Fibroblast of skin of left quadriceps (primary cell): ENCODE measurements at regions not wholly inside any gene's neighbourhood (a gene's known extent, or its start where the extent isn't known, plus 50 kb on each side); places are given as distances from the start of the nearest gene placed in this dataset.
"Not testable (repeated sequence)": the region's sequence is repeated elsewhere in the genome, so short reads cannot be mapped to it uniquely, and the experiment has no call there.

Source experiments
- DNase-seq, 2 experiments: peaks; one replicate each; pipeline ENCODE4 v3.0.0-alpha.2; 2013; ENCODE audit warnings: low read depth in 2 of 2

DNA sequence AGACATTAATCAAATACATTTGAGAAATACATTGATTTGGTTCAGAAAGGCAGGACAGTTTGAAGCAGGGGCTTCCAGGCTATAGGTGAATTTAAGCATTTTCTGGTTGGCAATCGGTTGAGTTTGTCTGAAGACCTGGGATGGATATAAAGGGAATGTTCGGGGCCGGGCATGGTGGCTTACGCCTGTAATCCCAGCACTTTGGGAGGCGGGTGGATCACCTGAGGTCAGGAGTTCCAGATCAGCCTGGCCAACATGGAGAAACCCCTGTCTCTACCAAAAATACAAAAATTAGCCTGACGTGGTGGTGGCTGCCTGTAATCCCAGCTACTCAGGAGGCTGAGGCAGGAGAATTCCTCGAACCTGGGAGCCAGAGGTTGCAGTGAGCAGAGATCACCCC lies 166.5 kb upstream of the ATP10A start:
- not testable (repeated sequence) for DNase-seq

- DNase-seq: no peak
These were observed 166.0 kb upstream of the ATP10A start for GRCh38 chr15:26029146-26029545.

DNA sequence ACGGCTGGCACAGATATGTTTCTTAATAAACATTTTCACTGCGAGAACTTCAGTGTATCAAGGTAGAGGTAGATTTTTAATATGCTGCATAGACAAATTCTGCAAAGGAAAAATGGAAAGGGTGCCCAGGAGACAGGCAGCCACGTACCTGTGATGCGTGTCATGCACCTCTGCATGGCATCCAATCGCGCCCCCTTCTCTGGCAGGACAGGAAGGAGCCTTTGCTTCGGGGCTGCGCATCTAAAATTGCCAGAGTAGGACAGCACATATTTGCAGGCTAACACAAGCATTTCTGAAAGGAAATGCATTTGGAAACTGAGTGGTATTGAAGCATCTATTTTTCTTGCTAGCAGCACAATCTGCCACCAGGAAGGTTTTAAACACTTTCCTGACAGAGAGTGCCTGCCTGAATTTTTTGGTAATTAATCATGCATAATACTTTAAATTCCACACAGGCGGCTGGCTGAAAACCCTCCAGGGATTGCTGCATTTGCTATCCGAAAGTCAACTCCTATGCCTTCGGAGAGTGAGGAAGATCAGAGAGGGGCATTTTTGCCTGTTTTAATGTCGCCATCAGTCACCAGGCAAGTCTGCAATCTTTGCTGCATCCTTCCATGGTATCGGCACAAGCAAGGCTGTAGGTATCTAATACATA lies 165.1 kb upstream of the ATP10A start:
- DNase-seq: peak; percentile 21 to 27

DNA sequence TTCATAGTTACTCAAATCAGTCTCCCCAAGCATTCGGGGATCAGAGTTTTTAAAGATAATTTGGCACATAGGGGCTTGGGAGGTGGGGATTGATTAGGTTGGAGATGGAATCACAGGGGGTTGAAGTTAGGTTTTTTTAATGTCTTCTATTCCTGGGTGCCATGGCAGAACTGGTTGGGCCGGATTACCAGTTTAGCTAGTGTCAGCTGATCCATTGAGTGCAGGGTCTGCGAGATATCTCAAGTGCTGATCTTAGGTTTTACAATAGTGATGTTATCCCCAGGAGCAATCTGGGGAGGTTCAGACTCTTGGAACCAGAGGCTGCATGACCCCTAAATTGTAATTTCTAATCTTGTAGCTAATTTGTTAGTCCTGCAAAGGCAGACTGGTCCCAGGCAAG lies 163.5 kb upstream of the ATP10A start:
- not testable (repeated sequence) for DNase-seq

DNA sequence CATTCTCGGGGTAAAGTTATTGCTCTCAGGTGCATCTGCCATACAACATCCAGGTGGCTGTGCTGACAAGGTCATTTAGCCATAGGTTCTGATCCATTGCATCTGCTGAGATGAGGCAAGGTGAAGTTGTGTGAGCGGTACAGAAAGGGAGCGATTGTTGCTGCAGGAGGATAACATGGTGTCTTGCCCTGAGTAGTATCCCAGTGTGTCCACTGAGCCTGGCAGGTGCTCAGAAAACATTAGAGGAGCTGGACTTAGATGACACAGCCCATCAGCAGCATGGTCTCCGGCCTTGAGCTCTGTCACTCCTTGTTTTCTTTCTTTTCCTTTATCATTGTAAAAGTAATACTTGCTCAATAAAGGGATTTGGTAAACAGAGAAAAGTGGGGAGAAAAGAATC lies 161.1 kb upstream of the ATP10A start:
- no peak for DNase-seq

DNA sequence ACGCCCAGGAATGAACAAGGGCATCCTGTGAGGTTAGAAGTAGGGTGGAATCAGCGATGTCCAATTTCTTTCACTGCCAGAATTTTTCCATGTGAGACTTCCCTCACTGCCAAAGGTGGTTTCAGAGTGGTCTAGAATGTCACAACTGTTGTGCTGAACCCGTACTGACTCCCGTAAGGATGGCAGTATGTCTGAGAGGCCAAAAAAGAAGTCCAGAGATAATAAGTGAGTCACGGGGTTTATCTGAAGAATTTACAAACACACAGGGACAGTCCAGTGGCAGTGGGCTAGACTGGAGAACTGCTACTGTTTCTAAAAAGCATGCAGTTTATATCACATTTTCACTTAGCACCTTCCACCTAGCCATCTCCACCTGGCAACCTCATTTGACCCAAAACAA lies 160.6 kb upstream of the ATP10A start:
- no peak for DNase-seq

DNA sequence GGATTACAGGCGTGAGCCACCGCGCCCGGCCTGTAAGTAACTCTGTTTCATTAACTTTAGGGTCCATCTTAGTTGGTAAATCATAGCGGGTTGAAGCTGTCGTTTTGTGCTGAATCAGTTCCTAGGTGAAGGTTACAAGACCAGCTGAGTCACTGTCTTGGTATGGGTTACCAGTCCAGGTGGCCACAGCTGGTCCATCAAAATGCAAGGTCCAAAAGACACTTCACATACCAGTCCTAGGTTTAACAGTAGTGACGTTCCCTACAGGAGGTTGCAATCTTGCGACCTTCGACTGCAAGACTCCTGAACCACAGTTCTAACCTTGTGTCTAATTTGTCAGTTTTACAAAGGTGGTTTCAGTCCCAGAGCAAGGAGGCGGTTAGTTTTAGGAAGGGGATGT lies 160.1 kb upstream of the ATP10A start:
- no peak for DNase-seq

- DNase-seq: no peak
These were observed 157.7 kb upstream of the ATP10A start for GRCh38 chr15:26020871-26021270.

- DNase-seq: no peak
These were observed 154.5 kb upstream of the ATP10A start for GRCh38 chr15:26017665-26018064.

DNA sequence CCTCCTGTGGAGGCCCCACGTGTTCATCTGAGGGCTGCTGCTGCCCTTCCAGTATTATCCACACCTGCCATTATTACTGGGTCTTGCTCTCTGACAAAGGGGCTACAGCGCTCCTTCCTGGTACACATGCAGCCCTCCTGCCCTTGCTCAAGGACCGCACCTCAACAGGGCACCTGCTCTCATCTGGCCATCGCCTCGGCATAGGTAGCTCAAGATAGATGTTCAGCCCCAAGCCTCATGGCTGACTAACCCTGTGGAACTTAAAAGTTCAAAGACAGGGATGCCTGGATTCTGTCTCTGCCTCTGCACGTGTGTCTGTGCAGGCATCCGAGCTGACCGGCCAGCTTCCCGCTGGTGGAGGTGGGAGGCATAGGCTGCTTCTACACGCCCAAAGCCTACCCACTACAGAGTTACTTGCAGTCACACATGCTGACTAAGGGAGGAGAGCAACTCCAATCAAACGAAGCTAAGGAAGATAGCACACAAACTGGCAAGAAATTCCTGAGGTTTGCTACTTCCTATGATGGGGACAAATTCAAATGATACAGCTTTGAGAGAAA lies 152.5 kb upstream of the ATP10A start:
- no peak for DNase-seq

- DNase-seq: no peak
These were observed 150.9 kb upstream of the ATP10A start for GRCh38 chr15:26013981-26014380.

DNA sequence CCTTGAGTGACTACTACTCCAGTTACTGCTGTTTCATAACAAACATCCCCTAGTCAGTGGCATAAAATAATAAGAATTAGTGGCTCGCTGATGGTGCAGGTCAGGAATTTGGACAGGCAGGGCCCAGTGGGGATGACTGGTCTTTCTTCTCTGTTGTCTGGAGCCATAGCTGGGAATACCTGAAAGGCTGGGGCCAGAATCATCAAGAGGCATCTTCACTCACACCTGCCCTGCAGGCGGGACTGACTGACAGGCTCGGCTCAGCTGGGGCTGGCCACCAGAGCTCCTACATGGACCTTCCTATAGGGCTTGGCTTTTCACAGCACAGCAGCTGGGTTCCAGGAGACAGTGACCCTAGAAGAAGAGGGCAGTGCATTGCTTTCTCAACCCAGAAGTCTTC lies 148.8 kb upstream of the ATP10A start:
- DNase-seq: no peak

DNA sequence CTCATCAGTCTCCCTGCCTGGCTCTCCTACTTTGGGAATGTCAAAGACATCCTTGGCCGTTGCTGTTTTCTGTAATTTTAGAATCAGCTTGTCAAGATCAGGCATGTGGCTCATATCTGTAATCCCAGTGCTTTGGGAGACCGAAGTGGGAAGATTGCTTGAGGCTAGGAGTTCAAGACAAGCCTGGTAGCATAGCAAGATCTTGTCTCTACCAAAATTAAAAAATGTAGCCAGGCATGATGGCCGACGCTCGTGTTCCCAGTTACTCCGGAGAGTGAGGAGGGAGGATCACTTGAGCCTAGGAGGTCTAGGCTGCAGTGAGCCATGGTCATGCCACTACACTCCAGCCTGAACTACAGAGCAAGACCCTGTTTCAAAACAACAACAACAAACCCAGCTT lies 144.0 kb upstream of the ATP10A start:
- DNase-seq: no peak

- DNase-seq: no peak
These were observed 138.1 kb upstream of the ATP10A start for GRCh38 chr15:26001201-26001600.

GRCh38 chr15:25993506-25993905 lies 130.4 kb upstream of the ATP10A start:
- DNase-seq: no peak

- DNase-seq: no peak
These were observed 127.1 kb upstream of the ATP10A start for GRCh38 chr15:25990220-25990619.

- DNase-seq: no peak
These were observed 126.2 kb upstream of the ATP10A start for GRCh38 chr15:25989327-25989726.

DNA sequence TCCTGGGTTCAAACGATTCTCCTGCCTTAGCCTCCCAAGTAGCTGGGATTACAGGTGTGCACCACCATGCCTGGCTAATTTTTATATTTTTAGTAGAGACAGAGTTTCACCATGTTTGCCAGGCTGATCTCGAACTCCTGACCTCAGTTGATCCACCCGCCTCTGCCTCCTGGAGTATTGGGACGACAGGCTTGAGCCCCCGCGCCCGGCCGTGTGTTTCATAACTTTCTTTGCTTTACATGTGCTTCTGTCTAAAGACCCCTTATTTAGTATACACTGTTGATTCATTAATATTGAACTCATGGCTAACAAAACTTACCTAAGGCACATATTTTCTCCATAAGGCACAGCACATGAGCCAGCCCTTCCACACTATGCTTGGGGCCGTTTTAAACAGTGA lies 125.6 kb upstream of the ATP10A start:
- not testable (repeated sequence) for DNase-seq

DNA sequence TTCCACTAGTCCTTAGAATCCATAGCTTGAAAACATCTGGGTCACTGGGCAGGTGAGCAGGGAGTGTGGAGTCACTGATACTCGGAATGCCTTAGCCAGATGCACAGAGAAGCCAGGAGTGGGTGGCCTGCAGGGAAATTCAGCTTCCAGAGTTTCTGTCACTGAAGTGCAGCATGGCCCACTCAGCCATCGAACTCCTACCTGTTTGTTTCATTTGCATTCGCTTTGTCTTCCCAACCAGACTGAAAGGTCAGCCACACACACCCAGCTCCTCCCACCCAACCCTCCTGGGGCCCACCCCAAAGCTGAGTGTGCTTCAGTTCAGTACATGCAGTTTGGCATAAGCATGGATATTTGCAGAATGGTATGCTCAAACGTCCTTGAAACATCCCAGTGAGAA lies 124.5 kb upstream of the ATP10A start:
- no peak for DNase-seq

GRCh38 chr15:25985165-25985564 lies 122.0 kb upstream of the ATP10A start:
- no peak for DNase-seq

- DNase-seq: no peak
These were observed 119.6 kb upstream of the ATP10A start for GRCh38 chr15:25982736-25983135.

- no peak for DNase-seq
These were observed 118.0 kb upstream of the ATP10A start for GRCh38 chr15:25981114-25981513.

GRCh38 chr15:25972141-25972675 lies 109.1 kb upstream of the ATP10A start:
- no peak for DNase-seq

DNA sequence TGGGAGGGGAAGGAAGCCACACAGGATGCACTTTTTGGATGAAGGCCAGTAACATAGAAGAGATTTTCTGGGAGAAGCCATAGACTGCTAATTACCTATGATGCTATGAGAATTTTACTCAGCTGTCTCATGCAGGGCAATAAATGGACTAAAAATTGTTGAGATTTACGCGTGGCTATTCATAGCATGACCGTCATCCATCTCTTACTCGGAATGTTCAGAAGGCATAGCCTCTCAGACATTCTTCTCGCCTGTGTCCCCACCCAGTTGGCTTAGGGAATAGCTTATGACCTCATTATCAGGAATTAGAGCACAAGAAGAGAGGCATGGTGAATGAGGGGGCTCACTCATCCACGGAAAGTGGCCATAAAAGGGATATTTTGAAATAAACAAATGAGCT lies 107.9 kb upstream of the ATP10A start:
- no peak for DNase-seq
